K562 (cell line): ENCODE measurements at regions not wholly inside any gene's neighbourhood (a gene's known extent, or its start where the extent isn't known, plus 50 kb on each side); places are given as distances from the start of the nearest gene placed in this dataset.

ENCODE experiments used
- BRCA1 ChIP-seq, 2 experiments: fragments of 450-650 bp in 1 of 2; sonication (generic) in 1 of 2; formaldehyde crosslinking in 1 of 2; IDR thresholded peaks; 2 replicates each; pipeline versions ENCODE4 v1.5.0 to v1.6.1; 2017 to 2020; ENCODE audit warnings: mild to moderate bottlenecking in 1 of 2, missing genetic modification reagents in 1 of 2
- CBFB ChIP-seq: sonication (generic); formaldehyde crosslinking; IDR thresholded peaks from 2 replicates; pipeline ENCODE4 v1.4.0; 2020; ENCODE audit warnings: mild to moderate bottlenecking, missing genetic modification reagents
- ETV5 ChIP-seq: sonication (generic); formaldehyde crosslinking; IDR thresholded peaks from 2 replicates; pipeline ENCODE4 v1.4.0; 2020; ENCODE audit warnings: low read depth, mild to moderate bottlenecking, missing genetic modification reagents
- EZH2 ChIP-seq: IDR thresholded peaks from 2 replicates; pipeline ENCODE4 v1.6.1; 2012; ENCODE audit warnings: low read depth, mild to moderate bottlenecking, inconsistent platforms, low read length, borderline replicate concordance
- GATAD2A ChIP-seq: fragments of 450-650 bp; IDR thresholded peaks from 2 replicates; pipeline ENCODE4 v1.6.1; 2017
- HCFC1 ChIP-seq: IDR thresholded peaks from 2 replicates; pipeline ENCODE4 v1.6.1; 2012; ENCODE audit warnings: low read depth, low read length, improper control_type of control experiment
- NBN ChIP-seq: fragments of 450-650 bp; IDR thresholded peaks from 2 replicates; pipeline ENCODE4 v1.6.1; 2016; ENCODE audit warnings: low read depth, mild to moderate bottlenecking
- ZNF707 ChIP-seq: fragments of 250-450 bp; sonication (Bioruptor Pico); conservative IDR thresholded peaks from 2 replicates; pipeline ENCODE4 v1.8.0; 2022; ENCODE audit warnings: inconsistent platforms, mild to moderate bottlenecking, moderate library complexity
- TF ChIP-seq, protein P1 (sequence below), 3 experiments: IDR thresholded peaks in 2 of 3; conservative IDR thresholded peaks in 1 of 3; 2 replicates each; pipeline ENCODE4 v1.5.1; 2011 to 2012; ENCODE audit warnings: low read length in 3 of 3, mild to moderate bottlenecking in 3 of 3, control low read depth in 2 of 3, improper control_type of control experiment in 1 of 3, inconsistent platforms in 1 of 3, low read depth in 1 of 3, mixed read lengths in 1 of 3, moderate library complexity in 1 of 3; ENCODE audit not compliant: insufficient read depth in 2 of 3
- TF ChIP-seq, protein P2 (sequence below): sonication (generic); formaldehyde crosslinking; IDR thresholded peaks from 2 replicates; pipeline ENCODE4 v1.8.0; 2022; ENCODE audit warnings: missing genetic modification reagents, mild to moderate bottlenecking, borderline replicate concordance
- TF ChIP-seq, protein P3 (sequence below): IDR thresholded peaks from 3 replicates; pipeline ENCODE4 v1.6.1; 2011; ENCODE audit warnings: borderline replicate concordance, mild to moderate bottlenecking; ENCODE audit not compliant: insufficient read length, insufficient read depth

DNA sequence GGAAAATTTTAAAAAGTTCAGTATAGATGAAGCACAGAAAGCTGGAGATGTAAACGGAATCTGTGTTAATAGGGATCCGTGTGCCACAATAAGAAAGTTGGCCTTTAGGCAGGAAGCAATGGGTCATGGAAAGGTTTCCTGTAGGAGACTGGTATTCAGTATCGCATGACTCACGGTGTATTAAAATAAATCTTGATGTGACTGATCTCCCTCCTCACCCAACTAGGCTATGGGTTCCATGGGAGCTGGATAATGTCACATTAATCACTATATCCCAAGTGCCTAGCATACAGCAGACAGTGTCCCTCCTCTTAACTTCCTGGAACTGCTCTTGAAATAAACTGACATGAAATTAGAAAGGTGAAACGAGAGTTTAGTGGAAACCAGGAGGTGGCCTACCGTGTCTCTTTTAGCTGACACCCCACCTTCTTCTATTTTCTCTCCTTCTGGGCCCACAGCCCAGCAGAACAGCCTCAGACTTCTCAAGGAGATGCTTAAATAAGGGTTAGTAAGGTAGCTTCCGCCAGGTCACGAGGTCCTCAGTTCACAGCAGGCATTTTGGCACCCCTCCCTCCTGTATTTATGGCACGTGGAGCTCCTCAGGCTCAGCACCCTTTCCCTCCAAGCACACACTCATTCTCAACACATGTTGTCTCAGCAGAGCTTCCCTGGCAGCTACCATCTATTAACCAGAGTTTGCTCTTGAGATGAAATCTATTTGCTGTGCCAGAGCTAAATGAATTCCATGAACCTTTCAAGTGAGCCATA is 118.8 kb downstream of the NXPE2 start:
- TF ChIP-seq EZH2 = no peak
- no peak for TF ChIP-seq HCFC1
- no peak for TF ChIP-seq CBFB (CRISPR knock-in tag)
- TF ChIP-seq ZNF707 = no peak
- TF ChIP-seq, protein P1, sequence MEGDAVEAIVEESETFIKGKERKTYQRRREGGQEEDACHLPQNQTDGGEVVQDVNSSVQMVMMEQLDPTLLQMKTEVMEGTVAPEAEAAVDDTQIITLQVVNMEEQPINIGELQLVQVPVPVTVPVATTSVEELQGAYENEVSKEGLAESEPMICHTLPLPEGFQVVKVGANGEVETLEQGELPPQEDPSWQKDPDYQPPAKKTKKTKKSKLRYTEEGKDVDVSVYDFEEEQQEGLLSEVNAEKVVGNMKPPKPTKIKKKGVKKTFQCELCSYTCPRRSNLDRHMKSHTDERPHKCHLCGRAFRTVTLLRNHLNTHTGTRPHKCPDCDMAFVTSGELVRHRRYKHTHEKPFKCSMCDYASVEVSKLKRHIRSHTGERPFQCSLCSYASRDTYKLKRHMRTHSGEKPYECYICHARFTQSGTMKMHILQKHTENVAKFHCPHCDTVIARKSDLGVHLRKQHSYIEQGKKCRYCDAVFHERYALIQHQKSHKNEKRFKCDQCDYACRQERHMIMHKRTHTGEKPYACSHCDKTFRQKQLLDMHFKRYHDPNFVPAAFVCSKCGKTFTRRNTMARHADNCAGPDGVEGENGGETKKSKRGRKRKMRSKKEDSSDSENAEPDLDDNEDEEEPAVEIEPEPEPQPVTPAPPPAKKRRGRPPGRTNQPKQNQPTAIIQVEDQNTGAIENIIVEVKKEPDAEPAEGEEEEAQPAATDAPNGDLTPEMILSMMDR (IDR thresholded peaks at IDR 0.05 in 2 of 3, conservative IDR thresholded peaks at IDR 0.05 in 1 of 3; ENCODE audit: insufficient read depth in 2 of 3, low read depth in 1 of 3, low read length in 3 of 3) = no peak
- TF ChIP-seq BRCA1 (IDR thresholded peaks at IDR 0.05) = no peak
- no peak for TF ChIP-seq BRCA1 (CRISPR knock-in tag; IDR thresholded peaks at IDR 0.05)
- no peak for TF ChIP-seq GATAD2A
- no peak for TF ChIP-seq NBN
- TF ChIP-seq ETV5 (CRISPR knock-in tag) = no peak
- TF ChIP-seq, protein P2, sequence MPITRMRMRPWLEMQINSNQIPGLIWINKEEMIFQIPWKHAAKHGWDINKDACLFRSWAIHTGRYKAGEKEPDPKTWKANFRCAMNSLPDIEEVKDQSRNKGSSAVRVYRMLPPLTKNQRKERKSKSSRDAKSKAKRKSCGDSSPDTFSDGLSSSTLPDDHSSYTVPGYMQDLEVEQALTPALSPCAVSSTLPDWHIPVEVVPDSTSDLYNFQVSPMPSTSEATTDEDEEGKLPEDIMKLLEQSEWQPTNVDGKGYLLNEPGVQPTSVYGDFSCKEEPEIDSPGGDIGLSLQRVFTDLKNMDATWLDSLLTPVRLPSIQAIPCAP (CRISPR knock-in tag) = no peak
- TF ChIP-seq, protein P3, sequence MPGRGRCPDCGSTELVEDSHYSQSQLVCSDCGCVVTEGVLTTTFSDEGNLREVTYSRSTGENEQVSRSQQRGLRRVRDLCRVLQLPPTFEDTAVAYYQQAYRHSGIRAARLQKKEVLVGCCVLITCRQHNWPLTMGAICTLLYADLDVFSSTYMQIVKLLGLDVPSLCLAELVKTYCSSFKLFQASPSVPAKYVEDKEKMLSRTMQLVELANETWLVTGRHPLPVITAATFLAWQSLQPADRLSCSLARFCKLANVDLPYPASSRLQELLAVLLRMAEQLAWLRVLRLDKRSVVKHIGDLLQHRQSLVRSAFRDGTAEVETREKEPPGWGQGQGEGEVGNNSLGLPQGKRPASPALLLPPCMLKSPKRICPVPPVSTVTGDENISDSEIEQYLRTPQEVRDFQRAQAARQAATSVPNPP = no peak
